AG10803 (cell line): ENCODE measurements at regions not wholly inside any gene's neighbourhood (a gene's known extent, or its start where the extent isn't known, plus 50 kb on each side); places are given as distances from the start of the nearest gene placed in this dataset.

Experiments
- DNase-seq: peaks from one replicate; pipeline ENCODE4 v3.0.0; 2010; ENCODE audit warnings: low read depth
- H3K4me3 ChIP-seq: 2 replicates; pipeline ENCODE4 v1.5.1; 2011; ENCODE audit warnings: mild to moderate bottlenecking, low read length, control low read depth
- CTCF ChIP-seq: conservative IDR thresholded peaks from 2 replicates; pipeline ENCODE4 v1.5.1; 2011; ENCODE audit warnings: mild to moderate bottlenecking, low read length, control low read depth, inconsistent platforms

GRCh38 chr4:116860891-116861290 is 224.5 kb downstream of the TRAM1L1 start:
- TF ChIP-seq CTCF = no peak
- no peak overlapping the region for H3K4me3 ChIP-seq

GRCh38 chr4:116849620-116850019 is 235.8 kb downstream of the TRAM1L1 start:
- no peak for DNase-seq
- TF ChIP-seq CTCF = no peak
- H3K4me3 ChIP-seq = no peak overlapping the region

More at GRCh38 chr4:116860891-116861290, 224.5 kb downstream of the TRAM1L1 start:
- no peak for DNase-seq

- no peak overlapping the region for H3K4me3 ChIP-seq
- no peak for TF ChIP-seq CTCF
- no peak for DNase-seq
These were observed 237.8 kb downstream of the TRAM1L1 start for GRCh38 chr4:116847616-116848015.

- TF ChIP-seq CTCF = no peak
- no peak for DNase-seq
- H3K4me3 ChIP-seq = no peak overlapping the region
These were observed 245.6 kb downstream of the TRAM1L1 start for GRCh38 chr4:116839826-116840225.

- no peak for DNase-seq
- TF ChIP-seq CTCF = no peak
- no peak overlapping the region for H3K4me3 ChIP-seq
These were observed 246.8 kb downstream of the TRAM1L1 start for GRCh38 chr4:116838609-116839008.

GRCh38 chr4:116829187-116829586 is 256.2 kb downstream of the TRAM1L1 start:
- TF ChIP-seq CTCF = no peak
- no peak for DNase-seq
- H3K4me3 ChIP-seq = no peak overlapping the region

- no peak for TF ChIP-seq CTCF
- no peak overlapping the region for H3K4me3 ChIP-seq
- DNase-seq = no peak
These were observed 261.2 kb downstream of the TRAM1L1 start for GRCh38 chr4:116824172-116824571.
